HEK293 (cell line): ENCODE measurements at regions not wholly inside any gene's neighbourhood (a gene's known extent, or its start where the extent isn't known, plus 50 kb on each side); places are given as distances from the start of the nearest gene placed in this dataset.
A peak's percentile ranks its signal among the peaks of the same experiment; 100 is the strongest.

Experiments
- CTCF ChIA-PET: fragments of 350-600 bp; formaldehyde crosslinking; extraction: SDS; loops from one replicate; lab custom pipeline; 2021; ENCODE audit warnings: antibody characterized with exemption; lab: Yijun Ruan, JAX
- POLR2A ChIA-PET: fragments of 300-600 bp; formaldehyde crosslinking; extraction: SDS; loops from one replicate; lab custom pipeline; 2020; ENCODE audit warnings: antibody characterized with exemption, inconsistent platforms; lab: Yijun Ruan, JAX
- H3K27ac ChIP-seq: fragments of 200-500 bp; sonication (Bioruptor generic); 2 replicates; pipeline ENCODE4 v1.5.1; 2014; ENCODE audit warnings: low read depth, low read length, control low read depth, inconsistent platforms; ENCODE audit errors: extremely low read depth
- H3K36me3 ChIP-seq, 2 experiments: fragments of 200-500 bp in 1 of 2; sonication (Bioruptor generic) in 1 of 2; 1 replicate in 1 of 2; 2 replicates in 1 of 2; pipeline ENCODE4 v1.5.1; 2014 to 2017; ENCODE audit warnings: inconsistent platforms in 2 of 2, low read length in 2 of 2; ENCODE audit not compliant: control insufficient read depth in 2 of 2, insufficient read depth in 1 of 2
- H3K4me1 ChIP-seq: fragments of 200-500 bp; sonication (Bioruptor generic); 2 replicates; pipeline ENCODE4 v1.5.1; 2014; ENCODE audit warnings: mild to moderate bottlenecking, low read length, inconsistent platforms; ENCODE audit not compliant: control insufficient read depth, insufficient read depth
- H3K4me3 ChIP-seq: 2 replicates; pipeline ENCODE4 v1.5.1; 2011; ENCODE audit warnings: low read depth, mild to moderate bottlenecking, control low read depth, low read length, moderate library complexity
- H3K9me3 ChIP-seq: fragments of 200-500 bp; sonication (Bioruptor generic); 2 replicates; pipeline ENCODE4 v1.5.1; 2014; ENCODE audit warnings: low read depth, low read length, inconsistent platforms; ENCODE audit not compliant: control insufficient read depth, insufficient read depth
- OVOL3 ChIP-seq: fragments of 450-650 bp; formaldehyde crosslinking; IDR thresholded peaks from 2 replicates; pipeline ENCODE4 v1.5.1; 2016; ENCODE audit warnings: missing biosample characterization, missing genetic modification characterization
- SCRT2 ChIP-seq: fragments of 450-650 bp; formaldehyde crosslinking; IDR thresholded peaks from 2 replicates; pipeline ENCODE4 v1.5.1; 2016; ENCODE audit warnings: missing biosample characterization, missing genetic modification characterization
- YY2 ChIP-seq: fragments of 450-650 bp; formaldehyde crosslinking; IDR thresholded peaks from 2 replicates; pipeline ENCODE4 v1.5.1; 2016; ENCODE audit warnings: missing biosample characterization, missing genetic modification characterization
- ZBTB17 ChIP-seq: fragments of 450-650 bp; formaldehyde crosslinking; IDR thresholded peaks from 2 replicates; pipeline ENCODE4 v1.5.1; 2016; ENCODE audit warnings: missing biosample characterization, missing genetic modification characterization
- ZNF223 ChIP-seq: fragments of 450-650 bp; formaldehyde crosslinking; IDR thresholded peaks from 2 replicates; pipeline ENCODE4 v1.5.1; 2016; ENCODE audit warnings: missing biosample characterization, missing genetic modification characterization
- ZNF266 ChIP-seq: fragments of 450-650 bp; formaldehyde crosslinking; IDR thresholded peaks from 2 replicates; pipeline ENCODE4 v1.5.1; 2016; ENCODE audit warnings: missing biosample characterization, missing genetic modification characterization, low read depth
- ZNF341 ChIP-seq: fragments of 450-650 bp; formaldehyde crosslinking; IDR thresholded peaks from 2 replicates; pipeline ENCODE4; 2016; ENCODE audit warnings: low read depth, missing biosample characterization, missing genetic modification characterization
- ZNF354C ChIP-seq: fragments of 450-650 bp; formaldehyde crosslinking; IDR thresholded peaks from 2 replicates; pipeline ENCODE4 v1.5.1; 2016; ENCODE audit warnings: missing biosample characterization, missing genetic modification characterization, low read depth, borderline replicate concordance
- ZNF423 ChIP-seq: fragments of 450-650 bp; formaldehyde crosslinking; IDR thresholded peaks from 2 replicates; pipeline ENCODE4 v1.5.1; 2016; ENCODE audit warnings: missing biosample characterization, missing genetic modification characterization
- ZNF529 ChIP-seq: fragments of 450-650 bp; formaldehyde crosslinking; IDR thresholded peaks from 2 replicates; pipeline ENCODE4 v1.5.1; 2017; ENCODE audit warnings: missing genetic modification characterization, missing biosample characterization; ENCODE audit not compliant: insufficient replicate concordance
- ZNF530 ChIP-seq: fragments of 450-650 bp; formaldehyde crosslinking; IDR thresholded peaks from 2 replicates; pipeline ENCODE4 v1.5.1; 2016; ENCODE audit warnings: low read depth, missing biosample characterization, missing genetic modification characterization
- ZNF549 ChIP-seq: fragments of 450-650 bp; IDR thresholded peaks from 2 replicates; pipeline ENCODE4 v1.5.1; 2018; ENCODE audit warnings: missing biosample characterization, missing genetic modification characterization, mild to moderate bottlenecking, inconsistent platforms, moderate library complexity
- ZNF585B ChIP-seq: fragments of 450-650 bp; formaldehyde crosslinking; IDR thresholded peaks from 2 replicates; pipeline ENCODE4 v1.5.1; 2016; ENCODE audit warnings: missing biosample characterization, missing genetic modification characterization
- ZNF596 ChIP-seq: fragments of 450-650 bp; IDR thresholded peaks from 2 replicates; pipeline ENCODE4 v1.5.0; 2018; ENCODE audit warnings: missing biosample characterization, mild to moderate bottlenecking, missing genetic modification characterization, moderate library complexity
- ZNF610 ChIP-seq: fragments of 450-650 bp; formaldehyde crosslinking; IDR thresholded peaks from 2 replicates; pipeline ENCODE4 v1.5.1; 2016; ENCODE audit warnings: missing biosample characterization, missing genetic modification characterization, borderline replicate concordance
- ZNF776 ChIP-seq: fragments of 450-650 bp; formaldehyde crosslinking; IDR thresholded peaks from 2 replicates; pipeline ENCODE4 v1.5.0; 2017; ENCODE audit warnings: missing biosample characterization, missing genetic modification characterization, borderline replicate concordance
- ZNF792 ChIP-seq: fragments of 450-650 bp; formaldehyde crosslinking; IDR thresholded peaks from 2 replicates; pipeline ENCODE4 v1.5.1; 2016; ENCODE audit warnings: missing biosample characterization, missing genetic modification characterization
- TF ChIP-seq, protein P1 (sequence below): fragments of 450-650 bp; formaldehyde crosslinking; IDR thresholded peaks from 2 replicates; pipeline ENCODE4; 2016; ENCODE audit warnings: missing biosample characterization, missing genetic modification characterization
- TF ChIP-seq, protein P2 (sequence below): fragments of 450-650 bp; formaldehyde crosslinking; IDR thresholded peaks from 2 replicates; pipeline ENCODE4 v1.5.1; 2017; ENCODE audit warnings: missing biosample characterization, missing genetic modification characterization
- TF ChIP-seq, protein P3 (sequence below): fragments of 450-650 bp; formaldehyde crosslinking; IDR thresholded peaks from 2 replicates; pipeline ENCODE4 v1.5.1; 2017; ENCODE audit warnings: missing biosample characterization, mild to moderate bottlenecking, missing genetic modification characterization, moderate library complexity
- TF ChIP-seq, protein P4 (sequence below): sonication (generic); formaldehyde crosslinking; IDR thresholded peaks from 2 replicates; pipeline ENCODE4 v1.8.1; 2022; ENCODE audit warnings: mild to moderate bottlenecking, moderate library complexity, missing genetic modification reagents
- TF ChIP-seq, protein P5 (sequence below): fragments of 450-650 bp; formaldehyde crosslinking; IDR thresholded peaks from 2 replicates; pipeline ENCODE4 v1.5.1; 2017; ENCODE audit warnings: missing biosample characterization, missing genetic modification characterization
- TF ChIP-seq, protein P6 (sequence below): IDR thresholded peaks from 2 replicates; pipeline ENCODE4 v1.6.1; 2011; ENCODE audit warnings: mild to moderate bottlenecking, low read depth, low read length, borderline replicate concordance

DNA sequence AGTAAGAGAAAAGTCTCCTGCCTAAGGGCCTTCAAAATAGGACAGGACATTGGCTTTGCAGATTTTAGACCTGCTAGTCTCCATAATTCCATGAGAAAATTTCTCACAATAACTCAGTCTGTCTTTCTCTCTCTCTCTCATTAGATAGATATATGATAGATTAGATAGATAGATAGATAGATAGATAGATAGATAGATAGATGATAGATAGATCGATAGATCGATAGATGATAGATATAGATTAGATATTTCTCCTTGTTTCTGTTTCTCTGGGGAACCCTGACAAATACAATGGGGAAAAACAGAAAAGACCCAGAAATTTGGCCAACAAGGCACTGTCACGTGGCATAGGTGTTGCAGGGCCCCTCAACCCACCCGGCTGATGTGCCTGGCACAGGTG is 84.4 kb upstream of the ALDH1B1 start:
- Histone ChIP-seq H3K9me3 (no peaks in the 10 kb centered on the region), H3K27ac (no peak overlapping the region), H3K36me3 (no peaks in the 10 kb centered on the region), H3K4me1 (peaks cover 3% of the 10 kb centered on the region; the same call in 1 of the 2 replicates), H3K4me3 (no peak overlapping the region)
- TF ChIP-seq YY2 (tag by site-specific recombination) (no peak), ZNF585B (no peak), ZNF530 (no peak)
- TF ChIP-seq, protein P1, sequence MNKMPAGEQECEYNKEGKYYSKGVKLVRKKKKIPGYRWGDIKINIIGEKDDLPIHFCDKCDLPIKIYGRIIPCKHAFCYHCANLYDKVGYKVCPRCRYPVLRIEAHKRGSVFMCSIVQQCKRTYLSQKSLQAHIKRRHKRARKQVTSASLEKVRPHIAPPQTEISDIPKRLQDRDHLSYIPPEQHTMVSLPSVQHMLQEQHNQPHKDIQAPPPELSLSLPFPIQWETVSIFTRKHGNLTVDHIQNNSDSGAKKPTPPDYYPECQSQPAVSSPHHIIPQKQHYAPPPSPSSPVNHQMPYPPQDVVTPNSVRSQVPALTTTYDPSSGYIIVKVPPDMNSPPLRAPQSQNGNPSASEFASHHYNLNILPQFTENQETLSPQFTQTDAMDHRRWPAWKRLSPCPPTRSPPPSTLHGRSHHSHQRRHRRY (tag by site-specific recombination) = no peak
- ChIA-PET POLR2A (no interaction called here), CTCF (no interaction called here)

DNA sequence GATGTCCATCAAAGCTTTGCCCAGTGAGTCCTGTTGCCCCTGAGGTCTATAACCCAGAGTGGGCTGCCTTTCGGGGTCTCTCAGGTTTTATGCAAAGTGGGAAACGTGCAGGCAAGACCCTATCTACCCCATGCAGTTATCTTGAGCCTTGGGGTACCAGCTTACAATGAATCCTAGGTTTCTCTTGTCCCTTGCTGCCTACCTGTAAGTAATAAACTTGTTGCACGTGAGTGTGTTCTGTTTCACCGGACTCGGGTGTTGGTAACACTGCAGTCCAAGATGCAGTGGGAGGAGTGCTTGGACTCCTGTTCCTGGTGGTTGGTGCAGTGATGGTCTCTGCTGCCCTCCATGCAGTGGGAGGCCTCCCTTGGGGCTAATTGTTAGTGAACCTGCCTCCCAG is 85.6 kb upstream of the ALDH1B1 start:
- TF ChIP-seq ZNF596 (tag by site-specific recombination) = no peak
- no peak for TF ChIP-seq YY2 (tag by site-specific recombination)
- TF ChIP-seq SCRT2 (tag by site-specific recombination) = peak; percentile 32; the same call in 1 of the 2 replicates
- no peak for TF ChIP-seq ZNF341 (tag by site-specific recombination)
- TF ChIP-seq, protein P2, sequence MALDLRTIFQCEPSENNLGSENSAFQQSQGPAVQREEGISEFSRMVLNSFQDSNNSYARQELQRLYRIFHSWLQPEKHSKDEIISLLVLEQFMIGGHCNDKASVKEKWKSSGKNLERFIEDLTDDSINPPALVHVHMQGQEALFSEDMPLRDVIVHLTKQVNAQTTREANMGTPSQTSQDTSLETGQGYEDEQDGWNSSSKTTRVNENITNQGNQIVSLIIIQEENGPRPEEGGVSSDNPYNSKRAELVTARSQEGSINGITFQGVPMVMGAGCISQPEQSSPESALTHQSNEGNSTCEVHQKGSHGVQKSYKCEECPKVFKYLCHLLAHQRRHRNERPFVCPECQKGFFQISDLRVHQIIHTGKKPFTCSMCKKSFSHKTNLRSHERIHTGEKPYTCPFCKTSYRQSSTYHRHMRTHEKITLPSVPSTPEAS (tag by site-specific recombination) = no peak
- TF ChIP-seq, protein P3, sequence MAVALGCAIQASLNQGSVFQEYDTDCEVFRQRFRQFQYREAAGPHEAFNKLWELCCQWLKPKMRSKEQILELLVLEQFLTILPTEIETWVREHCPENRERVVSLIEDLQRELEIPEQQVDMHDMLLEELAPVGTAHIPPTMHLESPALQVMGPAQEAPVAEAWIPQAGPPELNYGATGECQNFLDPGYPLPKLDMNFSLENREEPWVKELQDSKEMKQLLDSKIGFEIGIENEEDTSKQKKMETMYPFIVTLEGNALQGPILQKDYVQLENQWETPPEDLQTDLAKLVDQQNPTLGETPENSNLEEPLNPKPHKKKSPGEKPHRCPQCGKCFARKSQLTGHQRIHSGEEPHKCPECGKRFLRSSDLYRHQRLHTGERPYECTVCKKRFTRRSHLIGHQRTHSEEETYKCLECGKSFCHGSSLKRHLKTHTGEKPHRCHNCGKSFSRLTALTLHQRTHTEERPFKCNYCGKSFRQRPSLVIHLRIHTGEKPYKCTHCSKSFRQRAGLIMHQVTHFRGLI (tag by site-specific recombination) = no peak
- TF ChIP-seq, protein P4, sequence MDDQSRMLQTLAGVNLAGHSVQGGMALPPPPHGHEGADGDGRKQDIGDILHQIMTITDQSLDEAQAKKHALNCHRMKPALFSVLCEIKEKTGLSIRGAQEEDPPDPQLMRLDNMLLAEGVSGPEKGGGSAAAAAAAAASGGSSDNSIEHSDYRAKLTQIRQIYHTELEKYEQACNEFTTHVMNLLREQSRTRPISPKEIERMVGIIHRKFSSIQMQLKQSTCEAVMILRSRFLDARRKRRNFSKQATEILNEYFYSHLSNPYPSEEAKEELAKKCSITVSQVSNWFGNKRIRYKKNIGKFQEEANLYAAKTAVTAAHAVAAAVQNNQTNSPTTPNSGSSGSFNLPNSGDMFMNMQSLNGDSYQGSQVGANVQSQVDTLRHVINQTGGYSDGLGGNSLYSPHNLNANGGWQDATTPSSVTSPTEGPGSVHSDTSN (CRISPR knock-in tag) = no peak
- TF ChIP-seq ZNF354C (tag by site-specific recombination) = no peak
- TF ChIP-seq ZNF266 (tag by site-specific recombination) = peak; percentile 75
- TF ChIP-seq, all 188 proteins: peak for 2
- CTCF ChIA-PET = no interaction called here
- Histone ChIP-seq H3K4me1 (peaks cover 3% of the 10 kb centered on the region; the same call in 1 of the 2 replicates), H3K36me3 (no peaks in the 10 kb centered on the region), H3K27ac (no peak overlapping the region), H3K9me3 (no peaks in the 10 kb centered on the region), H3K4me3 (no peak overlapping the region)
- POLR2A ChIA-PET = no interaction called here

DNA sequence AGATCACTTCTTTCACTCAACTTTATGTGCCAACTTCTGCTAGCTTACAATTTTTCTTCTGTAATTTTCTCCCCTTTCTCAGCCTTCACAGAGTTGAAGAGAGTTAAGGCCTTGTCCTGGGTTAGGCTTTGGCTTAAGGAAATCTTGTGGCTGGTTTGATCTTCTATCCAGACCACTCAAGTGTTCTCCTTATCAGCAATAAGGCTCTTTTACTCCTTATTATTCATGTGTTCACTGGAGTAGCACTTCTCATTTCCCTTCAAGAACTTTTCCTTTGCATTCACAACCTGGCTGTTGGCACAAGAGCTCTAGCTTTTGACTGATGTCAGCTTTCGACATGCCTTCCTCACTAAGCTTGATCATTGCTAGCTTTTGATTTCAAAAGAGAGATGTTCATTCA is 86.9 kb upstream of the ALDH1B1 start:
- ChIA-PET POLR2A (no interaction called here), CTCF (interaction anchor here (0.8 kb wide), 1 partner anchor 392 kb away, joined by 3 read pairs; no protein-coding TSS in a partner anchor)
- no peak overlapping the region for H3K4me3 ChIP-seq
- no peak for TF ChIP-seq ZNF529
- no peak for TF ChIP-seq ZNF223 (tag by site-specific recombination)
- no peak for TF ChIP-seq ZNF792 (tag by site-specific recombination)
- TF ChIP-seq ZNF423 (tag by site-specific recombination) = no peak
- no peak for TF ChIP-seq ZNF549 (tag by site-specific recombination)
- TF ChIP-seq ZNF776 (tag by site-specific recombination) = no peak
- TF ChIP-seq OVOL3 (tag by site-specific recombination) = no peak
- TF ChIP-seq YY2 (tag by site-specific recombination) = no peak
- no peak for TF ChIP-seq ZNF610
- TF ChIP-seq, protein P5, sequence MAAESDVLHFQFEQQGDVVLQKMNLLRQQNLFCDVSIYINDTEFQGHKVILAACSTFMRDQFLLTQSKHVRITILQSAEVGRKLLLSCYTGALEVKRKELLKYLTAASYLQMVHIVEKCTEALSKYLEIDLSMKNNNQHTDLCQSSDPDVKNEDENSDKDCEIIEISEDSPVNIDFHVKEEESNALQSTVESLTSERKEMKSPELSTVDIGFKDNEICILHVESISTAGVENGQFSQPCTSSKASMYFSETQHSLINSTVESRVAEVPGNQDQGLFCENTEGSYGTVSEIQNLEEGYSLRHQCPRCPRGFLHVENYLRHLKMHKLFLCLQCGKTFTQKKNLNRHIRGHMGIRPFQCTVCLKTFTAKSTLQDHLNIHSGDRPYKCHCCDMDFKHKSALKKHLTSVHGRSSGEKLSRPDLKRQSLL (tag by site-specific recombination) = no peak
- TF ChIP-seq, protein P6, sequence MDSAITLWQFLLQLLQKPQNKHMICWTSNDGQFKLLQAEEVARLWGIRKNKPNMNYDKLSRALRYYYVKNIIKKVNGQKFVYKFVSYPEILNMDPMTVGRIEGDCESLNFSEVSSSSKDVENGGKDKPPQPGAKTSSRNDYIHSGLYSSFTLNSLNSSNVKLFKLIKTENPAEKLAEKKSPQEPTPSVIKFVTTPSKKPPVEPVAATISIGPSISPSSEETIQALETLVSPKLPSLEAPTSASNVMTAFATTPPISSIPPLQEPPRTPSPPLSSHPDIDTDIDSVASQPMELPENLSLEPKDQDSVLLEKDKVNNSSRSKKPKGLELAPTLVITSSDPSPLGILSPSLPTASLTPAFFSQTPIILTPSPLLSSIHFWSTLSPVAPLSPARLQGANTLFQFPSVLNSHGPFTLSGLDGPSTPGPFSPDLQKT = no peak
- TF ChIP-seq ZBTB17 = no peak

More for the DNA sequence above, 86.9 kb upstream of the ALDH1B1 start:
- peaks cover 3% of the 10 kb centered on the region; the same call in 1 of the 2 replicates for H3K4me1 ChIP-seq
- no peak overlapping the region for H3K27ac ChIP-seq
- H3K9me3 ChIP-seq = no peaks in the 10 kb centered on the region
- H3K36me3 ChIP-seq = no peaks in the 10 kb centered on the region
